Lung (tissue), 11 donors: ENCODE measurements at regions not wholly inside any gene's neighbourhood (a gene's known extent, or its start where the extent isn't known, plus 50 kb on each side); places are given as distances from the start of the nearest gene placed in this dataset.

Experiments used
- ATAC-seq: fragments of 200-7000 bp; cut with Tn5 transposase; one replicate; pipeline ENCODE4 v1.9.1; 2020; ENCODE audit warnings: moderate number of reproducible peaks; ENCODE audit not compliant: insufficient read depth, low FRiP score
- DNase-seq, 3 donors: peaks; one replicate each; pipeline ENCODE4 v3.0.0-alpha.2; 2013 to 2017
- H3K27ac ChIP-seq, 2 donors: one replicate each; pipeline ENCODE4 v1.5.1; 2013; ENCODE audit warnings: mild to moderate bottlenecking in 2 of 2, moderate library complexity in 2 of 2, control low read depth in 1 of 2, inconsistent platforms in 1 of 2, low read depth in 1 of 2, low read length in 1 of 2
- H3K27me3 ChIP-seq, 3 donors: one replicate each; pipeline ENCODE4 v1.5.1; 2013; ENCODE audit warnings: low read length in 2 of 3; ENCODE audit not compliant: control insufficient read depth in 3 of 3, insufficient read depth in 3 of 3
- H3K36me3 ChIP-seq, 4 donors: one replicate each; pipeline ENCODE4 v1.5.1; 2013; ENCODE audit warnings: low read length in 4 of 4, mild to moderate bottlenecking in 1 of 4, moderate library complexity in 1 of 4; ENCODE audit not compliant: control insufficient read depth in 4 of 4, insufficient read depth in 4 of 4
- H3K4me1 ChIP-seq, 5 donors: one replicate each; pipeline ENCODE4 v1.5.1; 2013; ENCODE audit warnings: low read length in 5 of 5, mild to moderate bottlenecking in 2 of 5, moderate library complexity in 1 of 5; ENCODE audit not compliant: control insufficient read depth in 5 of 5, insufficient read depth in 5 of 5
- H3K4me3 ChIP-seq: one replicate; pipeline ENCODE4 v1.5.1; 2013; ENCODE audit warnings: mild to moderate bottlenecking, control low read depth, moderate library complexity
- H3K9ac ChIP-seq, 2 donors: one replicate each; pipeline ENCODE4 v1.5.1; 2013; ENCODE audit warnings: low read length in 2 of 2, control low read depth in 1 of 2; ENCODE audit not compliant: insufficient read depth in 1 of 2
- H3K9me3 ChIP-seq, 4 donors: one replicate each; pipeline ENCODE4 v1.5.1; 2013; ENCODE audit warnings: low read length in 3 of 4, mild to moderate bottlenecking in 1 of 4, moderate library complexity in 1 of 4; ENCODE audit not compliant: control insufficient read depth in 4 of 4, insufficient read depth in 3 of 4
- CTCF ChIP-seq: IDR thresholded peaks from 2 replicates; pipeline ENCODE4 v1.5.1; 2012; ENCODE audit warnings: mild to moderate bottlenecking; ENCODE audit errors: control extremely low read depth, extremely low read depth
- WGBS, 2 donors: extraction: QIAGEN DNeasy Blood & Tissue Kit; methylation state at CpG; one replicate each; pipeline ENCODE4 v1.1.7; 2013; 5-methylcytosine and 5-hydroxymethylcytosine counted together
- donor health status: control.
- donor health status: control.
- donor health status: Bipolar disorder and iron deficiency.
- donor health status: healthy.
- donor health status: DM: yes; HTN: yes; CAD: no.

- TF ChIP-seq CTCF: no peak
- no peaks in the 10 kb centered on the region for H3K4me1 ChIP-seq
- no peaks in the 10 kb centered on the region for H3K36me3 ChIP-seq
- ATAC-seq (no peak), DNase-seq (no peak)
- H3K27me3 ChIP-seq: no peaks in the 10 kb centered on the region
- no peaks in the 10 kb centered on the region for H3K9me3 ChIP-seq
- H3K9ac ChIP-seq: no peak overlapping the region
- H3K27ac ChIP-seq: no peak overlapping the region
- no peak overlapping the region for H3K4me3 ChIP-seq
- 92 to 96% methylated on average over 2 of the region's 2 CpGs for WGBS, 2 donors
These were observed 156.6 kb upstream of the ETAA1 start for GRCh38 chr2:67240507-67240906.

- no peak for ATAC-seq
- 85 to 93% methylated on average over 1 of the region's 1 CpG for WGBS, 2 donors
- Histone ChIP-seq H3K9ac (no peak overlapping the region), H3K36me3 (no peaks in the 10 kb centered on the region), H3K4me3 (no peak overlapping the region), H3K9me3 (no peaks in the 10 kb centered on the region), H3K27ac (no peak overlapping the region), H3K4me1 (no peaks in the 10 kb centered on the region), H3K27me3 (no peaks in the 10 kb centered on the region)
- TF ChIP-seq CTCF: no peak
- DNase-seq: no peak
These were observed 155.7 kb upstream of the ETAA1 start for GRCh38 chr2:67241453-67241852.

GRCh38 chr2:67242456-67242855 lies 154.7 kb upstream of the ETAA1 start:
- Histone ChIP-seq H3K27me3 (no peaks in the 10 kb centered on the region), H3K27ac (no peak overlapping the region), H3K4me3 (no peak overlapping the region), H3K9ac (no peak overlapping the region), H3K4me1 (no peaks in the 10 kb centered on the region), H3K9me3 (no peaks in the 10 kb centered on the region), H3K36me3 (no peaks in the 10 kb centered on the region)
- DNase-seq: no peak
- TF ChIP-seq CTCF: no peak
- no peak for ATAC-seq
- WGBS, 2 donors: 71 to 93% methylated on average over 3 of the region's 3 CpGs

GRCh38 chr2:67243919-67244318 lies 153.2 kb upstream of the ETAA1 start:
- Histone ChIP-seq H3K27ac (no peak overlapping the region), H3K27me3 (no peaks in the 10 kb centered on the region), H3K9me3 (no peaks in the 10 kb centered on the region), H3K9ac (no peak overlapping the region), H3K4me3 (no peak overlapping the region), H3K36me3 (no peaks in the 10 kb centered on the region), H3K4me1 (no peaks in the 10 kb centered on the region)
- 90 to 93% methylated on average over 2 of the region's 2 CpGs for WGBS, 2 donors
- TF ChIP-seq CTCF: no peak
- no peak for ATAC-seq
- DNase-seq: no peak
